GM18909 (cell line): ENCODE measurements at regions not wholly inside any gene's neighbourhood (a gene's known extent, or its start where the extent isn't known, plus 50 kb on each side); places are given as distances from the start of the nearest gene placed in this dataset.
"Not testable (repeated sequence)": the region's sequence is repeated elsewhere in the genome, so short reads cannot be mapped to it uniquely, and the experiment has no call there.

Experiments used
- ATAC-seq: cut with Tn5 transposase; IDR thresholded peaks from one replicate; pipeline ENCODE4 v1.9.1; 2021; ENCODE audit warnings: mild to moderate bottlenecking; ENCODE audit not compliant: unreplicated experiment, poor library complexity

- ATAC-seq: no peak
These were observed 336.8 kb downstream of the ARL4A start for GRCh38 chr7:13024121-13024674.

DNA sequence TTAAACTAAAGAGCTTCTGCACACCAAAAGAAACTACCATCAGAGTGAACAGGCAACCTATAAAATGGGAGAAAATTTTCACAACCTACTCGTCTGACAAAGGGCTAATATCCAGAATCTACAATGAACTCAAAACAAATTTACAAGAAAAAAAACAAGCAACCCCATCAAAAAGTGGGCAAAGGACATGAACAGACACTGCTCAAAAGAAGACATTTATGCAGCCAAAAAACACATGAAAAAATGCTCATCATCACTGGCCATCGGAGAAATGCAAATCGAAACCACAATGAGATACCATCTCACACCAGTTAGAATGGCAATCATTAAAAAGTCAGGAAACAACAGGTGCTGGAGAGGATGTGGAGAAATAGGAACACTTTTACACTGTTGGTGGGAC, 337.6 kb downstream of the ARL4A start:
- not testable (repeated sequence) for ATAC-seq

DNA sequence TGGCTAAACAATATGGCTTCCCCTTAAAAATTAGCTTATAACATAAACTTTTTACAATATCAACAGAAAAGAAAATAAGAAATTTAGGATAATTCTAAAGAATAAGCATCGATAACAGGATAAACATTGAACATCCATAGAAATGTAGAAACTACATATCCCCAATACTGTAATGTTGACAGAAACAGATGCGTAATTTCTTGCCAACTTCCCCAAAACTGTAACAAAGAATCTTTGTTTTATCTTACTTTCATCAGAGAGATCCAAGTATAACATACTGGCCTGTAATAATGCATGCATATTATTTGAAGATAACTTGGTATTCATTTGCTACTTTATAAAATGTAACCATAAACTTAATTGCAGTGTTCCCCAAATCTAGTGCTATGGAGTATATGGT, 339.9 kb downstream of the ARL4A start:
- ATAC-seq: no peak

GRCh38 chr7:13028036-13028824, 340.8 kb downstream of the ARL4A start:
- ATAC-seq: no peak

GRCh38 chr7:13028825-13029099, 341.3 kb downstream of the ARL4A start:
- ATAC-seq: no peak

GRCh38 chr7:13031468-13031867, 344.0 kb downstream of the ARL4A start:
- ATAC-seq: no peak

DNA sequence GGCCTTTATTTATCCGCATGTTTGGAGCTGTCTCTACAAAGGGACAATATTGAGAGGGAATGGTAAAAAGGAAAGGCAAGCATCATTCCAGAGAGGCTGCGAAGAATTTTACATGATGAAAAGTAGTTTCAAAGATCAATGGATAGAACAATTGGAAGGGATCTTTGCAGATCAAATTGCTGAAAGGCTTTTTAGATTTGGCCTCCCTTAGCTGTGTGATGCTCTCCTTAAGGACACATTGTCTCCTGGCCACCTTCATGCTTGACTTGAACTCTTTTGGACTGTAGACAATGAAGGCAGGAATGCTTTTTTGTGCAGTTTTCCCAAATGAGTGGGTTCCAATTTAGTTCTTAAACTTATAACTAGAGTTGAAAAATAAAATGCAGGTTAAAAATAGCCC, 344.7 kb downstream of the ARL4A start:
- ATAC-seq: no peak

GRCh38 chr7:13032576-13032975, 345.1 kb downstream of the ARL4A start:
- no peak for ATAC-seq

DNA sequence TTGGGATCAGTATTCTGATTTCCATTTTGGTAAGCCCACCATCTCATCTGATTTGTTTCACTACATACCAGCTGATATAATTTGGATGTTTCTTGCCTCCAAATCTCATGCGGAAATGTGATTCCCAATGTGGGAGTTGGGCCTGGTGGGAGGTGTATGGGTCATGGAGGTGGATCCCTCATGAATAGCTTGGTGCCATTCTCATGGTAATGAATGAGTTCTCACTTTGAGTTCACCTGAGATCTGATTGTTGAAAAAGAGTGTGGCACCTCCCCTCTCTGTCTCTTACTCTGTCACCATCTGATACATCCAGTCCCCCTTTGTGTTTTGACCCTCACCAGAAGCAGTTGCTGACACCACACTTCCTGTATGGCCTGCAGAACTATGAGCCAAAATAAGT, 347.3 kb downstream of the ARL4A start:
- ATAC-seq: no peak

- ATAC-seq: no peak
These were observed 347.8 kb downstream of the ARL4A start for GRCh38 chr7:13035233-13035632.

GRCh38 chr7:13036256-13036780, 348.9 kb downstream of the ARL4A start:
- no peak for ATAC-seq

DNA sequence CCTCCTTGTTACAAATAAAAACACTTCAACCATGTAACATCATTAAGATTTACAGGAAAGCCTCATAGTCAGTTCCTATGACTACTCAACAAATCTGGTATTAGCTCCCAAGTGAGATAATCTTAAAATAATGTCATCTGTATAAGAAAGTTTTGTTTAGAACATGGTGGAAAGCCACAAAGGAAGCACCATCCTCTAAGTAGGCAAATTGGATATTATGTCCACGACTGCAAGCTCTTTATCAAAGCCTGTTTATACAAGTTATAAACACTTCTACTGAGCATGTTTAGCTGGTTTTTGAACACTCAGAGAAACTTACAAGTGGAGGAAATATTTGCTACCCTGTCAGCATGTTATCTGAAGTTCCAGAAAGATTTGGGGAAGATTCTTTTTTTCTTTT, 349.8 kb downstream of the ARL4A start:
- no peak for ATAC-seq

- ATAC-seq: no peak
These were observed 354.0 kb downstream of the ARL4A start for GRCh38 chr7:13041368-13041988.

DNA sequence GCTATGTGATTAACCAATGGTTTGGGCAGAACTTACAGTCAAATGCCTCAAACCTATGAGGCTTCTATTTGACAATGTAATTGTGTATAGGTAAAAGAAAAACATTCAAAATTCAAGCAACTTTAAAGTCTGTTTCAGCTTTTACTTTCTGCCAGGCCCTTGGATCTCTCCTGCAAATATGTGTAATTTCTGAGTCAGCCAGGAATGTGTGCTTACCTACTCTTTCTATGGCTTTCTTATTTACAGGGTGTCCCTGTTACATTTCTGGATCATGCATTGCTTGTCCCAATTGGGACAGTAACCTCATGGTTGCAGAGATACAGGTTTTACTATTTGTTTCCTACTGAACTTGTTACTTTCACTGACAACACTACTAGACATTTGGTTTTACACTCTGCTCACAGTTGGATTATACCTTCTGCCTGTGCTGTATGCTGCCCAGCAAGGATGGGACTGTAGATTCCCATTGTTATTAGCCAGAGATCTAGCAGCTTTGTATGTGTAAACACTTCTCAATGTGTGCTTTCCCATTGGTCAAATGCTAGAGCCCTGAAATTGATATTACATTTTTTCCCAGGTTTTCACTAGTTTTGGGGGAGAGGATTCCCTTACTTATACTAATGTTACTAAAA, 355.3 kb downstream of the ARL4A start:
- no peak for ATAC-seq

GRCh38 chr7:13044309-13044708, 356.9 kb downstream of the ARL4A start:
- ATAC-seq: no peak

DNA sequence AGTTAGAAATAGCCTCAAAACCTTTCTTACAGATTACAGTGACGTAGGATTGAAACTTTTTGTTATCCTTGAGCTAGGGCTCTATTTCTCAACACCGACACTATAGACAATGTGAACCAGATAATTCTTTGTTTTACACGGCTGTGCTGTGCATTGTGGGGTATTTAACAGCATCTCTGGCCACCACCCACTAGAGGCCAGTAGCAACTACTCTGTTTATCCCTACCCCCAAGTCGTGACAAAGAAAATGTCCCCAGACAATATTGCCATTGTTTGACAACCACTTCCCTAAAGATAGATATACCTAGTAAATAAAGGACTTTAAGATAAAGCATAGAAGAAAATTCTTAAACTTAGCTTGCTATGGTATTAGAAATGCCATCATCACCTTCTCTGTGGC, 359.6 kb downstream of the ARL4A start:
- no peak for ATAC-seq

- no peak for ATAC-seq
These were observed 362.5 kb downstream of the ARL4A start for GRCh38 chr7:13049946-13050345.

- no peak for ATAC-seq
These were observed 363.3 kb downstream of the ARL4A start for GRCh38 chr7:13050703-13051102.

DNA sequence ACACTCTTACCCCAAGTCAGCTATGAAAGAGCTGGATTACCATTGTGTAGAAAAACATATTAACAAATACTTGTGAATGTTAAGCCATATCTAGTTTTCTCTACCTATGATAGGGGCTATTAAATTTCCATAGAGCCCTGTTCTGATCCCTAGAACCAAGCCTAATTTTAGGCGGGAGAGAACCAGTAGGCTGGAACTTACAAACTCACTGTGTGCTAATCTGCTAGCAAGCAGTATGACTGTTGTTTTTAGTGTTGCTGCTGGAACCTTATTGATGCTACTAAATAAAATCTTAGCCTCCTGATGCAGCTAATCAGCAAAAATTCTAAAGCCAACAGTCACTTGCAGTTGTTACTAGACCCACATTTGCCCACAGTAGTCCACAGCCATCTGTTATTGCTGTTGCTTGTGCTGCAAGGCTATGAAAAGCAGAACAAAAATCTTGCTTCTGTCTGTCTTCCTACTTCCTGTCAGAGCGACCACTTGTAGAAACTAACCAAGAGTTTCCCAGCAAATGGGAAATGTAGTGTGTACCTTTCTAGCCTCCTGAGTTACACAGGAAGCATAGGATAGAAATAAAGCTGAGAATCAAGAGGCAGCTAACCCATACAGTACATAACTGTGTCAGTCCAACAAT, 368.4 kb downstream of the ARL4A start:
- no peak for ATAC-seq

DNA sequence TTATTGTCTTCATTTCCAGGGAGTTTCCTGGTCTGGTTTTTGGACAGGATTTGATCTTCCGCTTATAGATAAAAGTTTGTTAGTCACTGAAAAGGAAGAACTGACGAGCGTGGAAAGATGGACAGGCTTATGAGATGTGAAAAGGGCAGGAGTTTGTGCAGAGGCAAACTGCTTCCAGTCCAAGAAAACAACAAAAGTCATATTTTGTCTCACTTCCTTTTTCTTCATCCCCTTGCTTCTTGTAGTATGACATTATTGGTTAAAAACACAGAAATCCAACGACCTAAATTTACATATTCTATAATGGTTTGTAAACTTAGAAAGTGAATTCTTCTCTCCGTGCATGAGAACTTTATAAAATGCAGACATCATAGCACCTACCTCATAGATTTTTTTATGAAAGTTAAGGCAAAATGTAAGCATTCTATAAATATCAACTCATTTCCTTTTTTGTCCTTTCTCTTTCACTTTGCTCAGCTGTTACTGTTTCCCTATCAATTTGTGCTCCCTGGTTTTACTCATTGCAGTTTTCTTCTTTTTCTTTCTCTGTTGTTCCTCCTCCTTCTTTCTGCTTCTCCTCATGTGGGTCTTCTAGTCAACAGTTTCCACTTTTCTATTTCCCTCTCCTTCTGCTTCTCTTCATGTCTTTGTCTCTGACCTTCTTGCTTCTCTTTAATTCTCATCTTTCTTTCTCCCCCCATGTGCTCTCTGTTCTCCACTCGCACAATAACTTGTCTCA, 370.2 kb downstream of the ARL4A start:
- ATAC-seq: peak; percentile 98
